Testis (tissue), 2 donors: ENCODE measurements at regions not wholly inside any gene's neighbourhood (a gene's known extent, or its start where the extent isn't known, plus 50 kb on each side); places are given as distances from the start of the nearest gene placed in this dataset.

ENCODE experiments used
- CTCF ChIP-seq, 3 experiments: fragments of 450-650 bp in 2 of 3; fragments of 200-600 bp in 1 of 3; sonication (generic) in 1 of 3; IDR thresholded peaks; one replicate each; pipeline ENCODE4 v1.5.1; 2016 to 2019; ENCODE audit warnings: antibody characterized with exemption in 3 of 3, mild to moderate bottlenecking in 2 of 3, moderate library complexity in 1 of 3
- POLR2A ChIP-seq: fragments of 450-650 bp; IDR thresholded peaks from one replicate; pipeline ENCODE4 v1.6.1; 2017; ENCODE audit warnings: antibody characterized with exemption, mild to moderate bottlenecking, moderate library complexity

- TF ChIP-seq CTCF (IDR thresholded peaks at IDR 0.05) (no peak), POLR2A (no peak)
Measured at GRCh38 chr15:69893863-69894262, 203.9 kb downstream of the TLE3 start.
